ENCODE measurements at regions not wholly inside any gene's neighbourhood (a gene's known extent, or its start where the extent isn't known, plus 50 kb on each side); places are given as distances from the start of the nearest gene placed in this dataset.

DNA sequence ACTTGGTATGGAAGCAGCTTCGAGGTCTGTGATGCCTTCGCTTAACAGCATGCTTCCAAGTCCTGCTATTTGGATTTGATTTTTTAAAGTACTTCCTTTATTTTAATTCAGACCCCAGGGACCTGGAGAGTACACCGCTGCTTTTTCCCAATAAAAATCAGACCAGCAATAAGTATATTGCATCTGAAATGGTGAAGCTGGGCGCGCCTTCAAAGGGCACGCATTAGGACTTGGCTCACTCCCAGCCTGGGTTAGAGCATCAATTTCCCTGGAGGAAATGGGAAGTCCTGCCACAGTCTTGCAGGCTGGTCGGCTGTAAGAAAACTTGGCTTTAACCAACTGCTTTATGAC, 325.1 kb downstream of the RRAGC start:
- H3K27me3 Mint-ChIP-seq = peaks cover 14% of the 10 kb centered on the region
- no peak overlapping the region for H3K27ac Mint-ChIP-seq
- no peak overlapping the region for H3K4me3 Mint-ChIP-seq
- no peak for ATAC-seq (ENCODE audit: low read depth)
- no peaks in the 10 kb centered on the region for H3K36me3 Mint-ChIP-seq
- DNase-seq = no peak
- peaks cover 2% of the 10 kb centered on the region for H3K4me1 Mint-ChIP-seq
- POLR2A ChIA-PET = interaction anchor here (0.5 kb wide), 1 partner anchor 746 kb away, joined by 4 read pairs; no protein-coding TSS in a partner anchor
- H3K9me3 Mint-ChIP-seq = no peaks in the 10 kb centered on the region

DNA sequence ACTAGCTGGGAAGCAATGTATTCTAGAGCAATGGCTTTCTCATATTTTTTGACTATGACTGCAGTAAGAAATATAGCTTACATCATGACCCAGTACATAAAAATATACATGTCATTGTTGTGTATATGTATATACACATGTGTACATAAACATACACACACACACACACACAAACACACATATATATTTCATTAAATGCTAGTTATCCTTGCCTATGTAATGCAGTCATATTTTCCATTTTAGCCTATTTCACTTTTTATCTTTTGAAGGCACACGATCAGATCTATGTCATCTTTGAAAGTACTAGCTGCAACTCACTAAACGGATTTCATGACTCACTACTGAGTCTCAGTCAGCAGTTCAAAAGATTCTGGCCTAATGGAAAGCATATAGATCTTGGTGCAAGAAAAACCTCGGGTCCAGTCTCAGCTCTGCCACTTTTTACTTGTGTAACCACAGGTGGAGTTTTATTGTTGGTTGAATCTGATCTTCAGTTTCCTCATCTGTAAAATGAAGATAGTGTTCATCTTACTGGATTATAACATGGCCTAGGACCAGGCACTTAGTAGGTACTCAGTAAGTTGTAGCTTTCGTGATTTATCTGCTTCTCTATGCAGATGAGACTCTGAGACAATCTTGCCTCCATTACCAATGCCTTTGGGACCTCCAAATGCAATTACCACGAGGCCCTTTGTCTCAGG, 325.6 kb downstream of the RRAGC start:
- Mint-ChIP-seq H3K27me3 (peaks cover 13% of the 10 kb centered on the region), H3K9me3 (no peaks in the 10 kb centered on the region), H3K27ac (no peak overlapping the region), H3K4me1 (peaks cover 2% of the 10 kb centered on the region), H3K4me3 (no peak overlapping the region), H3K36me3 (no peaks in the 10 kb centered on the region)
- POLR2A ChIA-PET = interaction anchor here (0.5 kb wide), 1 partner anchor 746 kb away, joined by 4 read pairs; no protein-coding TSS in a partner anchor
- DNase-seq = no peak
- peak; percentile 33 for ATAC-seq (ENCODE audit: low read depth)

DNA sequence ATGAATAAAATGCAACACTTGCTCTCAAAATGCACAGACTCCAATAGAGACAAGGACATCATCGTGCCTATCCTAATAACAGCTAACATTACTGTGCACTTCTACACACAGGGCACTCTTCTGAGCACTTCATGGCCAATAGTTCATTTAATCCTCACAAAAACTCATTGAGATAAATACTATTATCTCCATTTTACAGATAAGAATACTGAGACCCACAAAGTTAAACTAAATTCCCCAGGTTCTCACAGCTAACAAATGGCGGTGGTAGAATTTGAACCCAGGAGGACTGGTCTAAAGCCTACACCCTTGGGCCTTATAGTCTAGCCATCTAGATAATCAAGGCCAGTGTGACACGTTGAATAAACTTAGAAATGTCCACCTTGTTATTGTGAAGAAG, 328.6 kb downstream of the RRAGC start:
- POLR2A ChIA-PET = no interaction called here
- DNase-seq = no peak

GRCh38 chr1:38529946-38530345, 329.6 kb downstream of the RRAGC start:
- DNase-seq (no peak), ATAC-seq (ENCODE audit: low read depth) (no peak)
- Mint-ChIP-seq H3K4me1 (peaks cover 11% of the 10 kb centered on the region), H3K36me3 (no peaks in the 10 kb centered on the region), H3K27me3 (peaks cover 8% of the 10 kb centered on the region), H3K9me3 (peaks cover 2% of the 10 kb centered on the region), H3K4me3 (no peak overlapping the region), H3K27ac (no peak overlapping the region)
- POLR2A ChIA-PET = no interaction called here

More for the DNA sequence above, 328.6 kb downstream of the RRAGC start:
- no peak for ATAC-seq (ENCODE audit: low read depth)
- Mint-ChIP-seq H3K9me3 (peaks cover 2% of the 10 kb centered on the region), H3K36me3 (no peaks in the 10 kb centered on the region), H3K4me1 (peaks cover 11% of the 10 kb centered on the region), H3K4me3 (no peak overlapping the region), H3K27ac (no peak overlapping the region), H3K27me3 (peaks cover 3% of the 10 kb centered on the region)

GRCh38 chr1:38529391-38529790, 330.2 kb downstream of the RRAGC start:
- peaks cover 2% of the 10 kb centered on the region for H3K9me3 Mint-ChIP-seq
- no peak overlapping the region for H3K27ac Mint-ChIP-seq
- H3K27me3 Mint-ChIP-seq = peaks cover 13% of the 10 kb centered on the region
- peaks cover 11% of the 10 kb centered on the region for H3K4me1 Mint-ChIP-seq
- ATAC-seq (ENCODE audit: low read depth) (no peak), DNase-seq (no peak)
- no peak overlapping the region for H3K4me3 Mint-ChIP-seq
- POLR2A ChIA-PET = no interaction called here
- H3K36me3 Mint-ChIP-seq = no peaks in the 10 kb centered on the region

GRCh38 chr1:38528623-38529022, 330.9 kb downstream of the RRAGC start:
- no peak for DNase-seq
- Mint-ChIP-seq H3K9me3 (peaks cover 2% of the 10 kb centered on the region), H3K27me3 (peaks cover 16% of the 10 kb centered on the region), H3K4me3 (no peak overlapping the region), H3K4me1 (peaks cover 9% of the 10 kb centered on the region), H3K36me3 (no peaks in the 10 kb centered on the region), H3K27ac (no peak overlapping the region)
- ATAC-seq (ENCODE audit: low read depth) = no peak
- POLR2A ChIA-PET = interaction anchor here (1.8 kb wide), 1 partner anchor 29 kb away, joined by 5 read pairs; no protein-coding TSS in a partner anchor

DNA sequence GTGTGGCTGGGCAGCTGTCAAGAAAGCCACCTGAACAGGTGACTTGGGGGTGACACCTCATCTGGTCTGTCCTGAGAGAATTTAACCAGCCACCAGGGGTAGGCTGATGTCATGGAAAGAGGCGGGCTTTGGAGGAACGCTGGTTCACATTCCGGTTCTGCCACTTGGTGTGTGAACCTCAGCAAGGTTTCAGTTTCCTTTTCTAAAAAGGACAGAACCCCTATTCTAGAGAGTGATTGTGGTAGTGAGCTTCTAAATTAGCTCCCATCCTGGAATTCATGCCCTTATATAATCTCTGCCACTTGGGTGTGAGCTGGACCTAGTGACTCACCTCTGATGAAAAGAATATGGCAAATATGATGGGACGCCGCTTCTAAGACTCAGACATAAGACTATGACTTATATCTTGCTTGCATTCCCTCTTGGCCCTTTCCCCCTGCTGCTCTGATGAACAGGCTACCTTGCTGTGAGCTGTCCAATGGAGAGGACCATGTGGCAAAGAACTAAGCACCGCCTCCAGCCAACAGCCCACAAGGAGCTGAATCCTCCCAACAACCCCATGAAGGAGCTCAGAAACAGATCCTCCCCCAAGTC, 332.1 kb downstream of the RRAGC start:
- H3K27ac Mint-ChIP-seq = peak overlapping the region; percentile 80
- no peaks in the 10 kb centered on the region for H3K36me3 Mint-ChIP-seq
- H3K4me3 Mint-ChIP-seq = peak overlapping the region; percentile 50
- DNase-seq (peak; percentile 60), ATAC-seq (ENCODE audit: low read depth) (peak; percentile 91)
- peaks cover 9% of the 10 kb centered on the region for H3K4me1 Mint-ChIP-seq
- peaks cover 21% of the 10 kb centered on the region for H3K27me3 Mint-ChIP-seq
- POLR2A ChIA-PET = interaction anchor here (1.3 to 1.8 kb wide), 2 partner anchors 30 to 32 kb away, joined by 3 to 5 read pairs; no protein-coding TSS in a partner anchor
- H3K9me3 Mint-ChIP-seq = peaks cover 3% of the 10 kb centered on the region

- DNase-seq = no peak
- no peaks in the 10 kb centered on the region for H3K36me3 Mint-ChIP-seq
- H3K4me1 Mint-ChIP-seq = peaks cover 9% of the 10 kb centered on the region
- ATAC-seq (ENCODE audit: low read depth) = no peak
- peaks cover 3% of the 10 kb centered on the region for H3K9me3 Mint-ChIP-seq
- POLR2A ChIA-PET = no interaction called here
- no peak overlapping the region for H3K4me3 Mint-ChIP-seq
- H3K27ac Mint-ChIP-seq = no peak overlapping the region
- H3K27me3 Mint-ChIP-seq = peaks cover 27% of the 10 kb centered on the region
Measured at GRCh38 chr1:38526046-38526445, 333.5 kb downstream of the RRAGC start.

GRCh38 chr1:38525343-38526043, 334.1 kb downstream of the RRAGC start:
- POLR2A ChIA-PET = no interaction called here
- no peak overlapping the region for H3K27ac Mint-ChIP-seq
- no peak overlapping the region for H3K4me3 Mint-ChIP-seq
- H3K36me3 Mint-ChIP-seq = no peaks in the 10 kb centered on the region
- peaks cover 9% of the 10 kb centered on the region for H3K4me1 Mint-ChIP-seq
- DNase-seq = no peak
- no peak for ATAC-seq (ENCODE audit: low read depth)
- H3K9me3 Mint-ChIP-seq = peaks cover 3% of the 10 kb centered on the region
- H3K27me3 Mint-ChIP-seq = peaks cover 30% of the 10 kb centered on the region

GRCh38 chr1:38524025-38524641, 335.4 kb downstream of the RRAGC start:
- H3K4me3 Mint-ChIP-seq = no peak overlapping the region
- H3K27me3 Mint-ChIP-seq = peaks cover 40% of the 10 kb centered on the region
- POLR2A ChIA-PET = no interaction called here
- H3K27ac Mint-ChIP-seq = no peak overlapping the region
- H3K9me3 Mint-ChIP-seq = peaks cover 3% of the 10 kb centered on the region
- DNase-seq = no peak
- no peaks in the 10 kb centered on the region for H3K36me3 Mint-ChIP-seq
- H3K4me1 Mint-ChIP-seq = peaks cover 9% of the 10 kb centered on the region
- no peak for ATAC-seq (ENCODE audit: low read depth)

GRCh38 chr1:38523568-38523939, 336.0 kb downstream of the RRAGC start:
- POLR2A ChIA-PET = no interaction called here

GRCh38 chr1:38522915-38523567, 336.5 kb downstream of the RRAGC start:
- H3K4me3 Mint-ChIP-seq = no peak overlapping the region

More at GRCh38 chr1:38523568-38523939, 336.0 kb downstream of the RRAGC start:
- H3K4me3 Mint-ChIP-seq = no peak overlapping the region
- peaks cover 40% of the 10 kb centered on the region for H3K27me3 Mint-ChIP-seq
- no peak overlapping the region for H3K27ac Mint-ChIP-seq
- peaks cover 3% of the 10 kb centered on the region for H3K9me3 Mint-ChIP-seq
- H3K4me1 Mint-ChIP-seq = peaks cover 9% of the 10 kb centered on the region
- no peak for DNase-seq
- ATAC-seq (ENCODE audit: low read depth) = no peak
- no peaks in the 10 kb centered on the region for H3K36me3 Mint-ChIP-seq

DNA sequence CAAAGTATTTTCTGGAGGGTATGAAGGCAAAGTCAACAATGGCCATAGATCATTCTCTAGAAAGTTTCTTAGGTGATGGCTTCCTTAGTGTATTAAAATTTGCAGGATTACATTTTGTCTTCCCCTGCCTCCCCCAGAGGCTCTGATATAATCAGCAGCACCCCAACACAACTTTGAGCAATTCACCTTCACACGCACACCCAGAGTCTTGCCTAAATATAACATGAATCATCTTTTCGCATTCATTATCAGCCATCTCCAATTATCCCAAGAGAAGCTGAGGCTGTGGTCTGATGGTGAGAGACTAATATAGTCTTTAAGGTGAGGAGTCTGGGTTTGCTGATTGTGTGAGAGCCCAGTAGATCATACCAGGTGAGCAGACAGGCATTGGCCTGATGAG, 343.0 kb downstream of the RRAGC start:
- no peak for ATAC-seq (ENCODE audit: low read depth)
- no peaks in the 10 kb centered on the region for H3K36me3 Mint-ChIP-seq
- no peaks in the 10 kb centered on the region for H3K9me3 Mint-ChIP-seq
- no peaks in the 10 kb centered on the region for H3K4me1 Mint-ChIP-seq
- DNase-seq = no peak
- no peak overlapping the region for H3K27ac Mint-ChIP-seq
- H3K4me3 Mint-ChIP-seq = no peak overlapping the region
- POLR2A ChIA-PET = no interaction called here
- peaks cover 24% of the 10 kb centered on the region for H3K27me3 Mint-ChIP-seq

More at GRCh38 chr1:38522915-38523567, 336.5 kb downstream of the RRAGC start:
- Mint-ChIP-seq H3K27ac (no peak overlapping the region), H3K27me3 (peaks cover 40% of the 10 kb centered on the region), H3K36me3 (no peaks in the 10 kb centered on the region), H3K9me3 (peaks cover 2% of the 10 kb centered on the region), H3K4me1 (peaks cover 9% of the 10 kb centered on the region)
- DNase-seq (no peak), ATAC-seq (ENCODE audit: low read depth) (no peak)
- POLR2A ChIA-PET = no interaction called here

All from activated naive CD8-positive, alpha-beta T cell treated with anti-CD3 and anti-CD28 coated beads, Interleukin-2, amount 10 ng/mL, durations not matched to agents 7 days and 5 days (primary cell).